GM18505 (cell line): ENCODE measurements at regions not wholly inside any gene's neighbourhood (a gene's known extent, or its start where the extent isn't known, plus 50 kb on each side); places are given as distances from the start of the nearest gene placed in this dataset.

Experiments
- ATAC-seq: cut with Tn5 transposase; IDR thresholded peaks from one replicate; pipeline ENCODE4 v1.9.1; 2021; ENCODE audit not compliant: unreplicated experiment
- POLR2A ChIP-seq: IDR thresholded peaks from 4 replicates; pipeline ENCODE4 v1.6.1; 2011; ENCODE audit warnings: borderline replicate concordance; ENCODE audit not compliant: insufficient read depth, insufficient read length; ENCODE audit errors: extremely low read depth

- no peak for TF ChIP-seq POLR2A
- no peak for ATAC-seq
Measured at GRCh38 chr16:6558661-6559060, 774.0 kb upstream of the RBFOX1 start.

- no peak for TF ChIP-seq POLR2A
- ATAC-seq: no peak
Measured at GRCh38 chr16:6558126-6558525, 774.5 kb upstream of the RBFOX1 start.

GRCh38 chr16:6557353-6558023, 775.2 kb upstream of the RBFOX1 start:
- no peak for ATAC-seq
- TF ChIP-seq POLR2A: no peak

GRCh38 chr16:6549415-6549814, 783.2 kb upstream of the RBFOX1 start:
- ATAC-seq: no peak
- no peak for TF ChIP-seq POLR2A

GRCh38 chr16:6548507-6548906, 784.1 kb upstream of the RBFOX1 start:
- ATAC-seq: no peak
- no peak for TF ChIP-seq POLR2A

- TF ChIP-seq POLR2A: no peak
- no peak for ATAC-seq
Measured at GRCh38 chr16:6547131-6547530, 785.5 kb upstream of the RBFOX1 start.

GRCh38 chr16:6545329-6545728, 787.3 kb upstream of the RBFOX1 start:
- no peak for TF ChIP-seq POLR2A
- ATAC-seq: no peak

GRCh38 chr16:6541267-6541666, 791.4 kb upstream of the RBFOX1 start:
- no peak for ATAC-seq
- no peak for TF ChIP-seq POLR2A

- ATAC-seq: no peak
- no peak for TF ChIP-seq POLR2A
Measured at GRCh38 chr16:6536411-6536810, 796.2 kb upstream of the RBFOX1 start.

GRCh38 chr16:6531067-6531466, 801.6 kb upstream of the RBFOX1 start:
- no peak for ATAC-seq
- no peak for TF ChIP-seq POLR2A

- ATAC-seq: no peak
- no peak for TF ChIP-seq POLR2A
Measured at GRCh38 chr16:6528217-6528616, 804.4 kb upstream of the RBFOX1 start.

- no peak for TF ChIP-seq POLR2A
- no peak for ATAC-seq
Measured at GRCh38 chr16:6527646-6528045, 805.0 kb upstream of the RBFOX1 start.

GRCh38 chr16:6524501-6524900, 808.1 kb upstream of the RBFOX1 start:
- ATAC-seq: no peak
- no peak for TF ChIP-seq POLR2A

- no peak for TF ChIP-seq POLR2A
- no peak for ATAC-seq
Measured at GRCh38 chr16:6517020-6517720, 815.5 kb upstream of the RBFOX1 start.

- no peak for TF ChIP-seq POLR2A
- ATAC-seq: no peak
Measured at GRCh38 chr16:6512512-6512911, 820.1 kb upstream of the RBFOX1 start.

GRCh38 chr16:6510261-6510660, 822.4 kb upstream of the RBFOX1 start:
- ATAC-seq: no peak
- TF ChIP-seq POLR2A: no peak
